ENCODE measurements at regions not wholly inside any gene's neighbourhood (a gene's known extent, or its start where the extent isn't known, plus 50 kb on each side); places are given as distances from the start of the nearest gene placed in this dataset.

GRCh38 chr9:99549441-99549840, 272.2 kb upstream of the NR4A3 start:
- DNase-seq = no peak
- Histone ChIP-seq H3K27ac (no peak overlapping the region), H3K4me3 (no peak overlapping the region), H3K27me3 (no peaks in the 10 kb centered on the region), H3K9me3 (no peaks in the 10 kb centered on the region), H3K36me3 (no peaks in the 10 kb centered on the region), H3K4me1 (ENCODE audit: insufficient read depth) (no peaks in the 10 kb centered on the region)
- TF ChIP-seq EP300 (IDR thresholded peaks at IDR 0.05) (no peak), POLR2A (IDR thresholded peaks at IDR 0.05) (no peak)
- TF ChIP-seq, protein P1, sequence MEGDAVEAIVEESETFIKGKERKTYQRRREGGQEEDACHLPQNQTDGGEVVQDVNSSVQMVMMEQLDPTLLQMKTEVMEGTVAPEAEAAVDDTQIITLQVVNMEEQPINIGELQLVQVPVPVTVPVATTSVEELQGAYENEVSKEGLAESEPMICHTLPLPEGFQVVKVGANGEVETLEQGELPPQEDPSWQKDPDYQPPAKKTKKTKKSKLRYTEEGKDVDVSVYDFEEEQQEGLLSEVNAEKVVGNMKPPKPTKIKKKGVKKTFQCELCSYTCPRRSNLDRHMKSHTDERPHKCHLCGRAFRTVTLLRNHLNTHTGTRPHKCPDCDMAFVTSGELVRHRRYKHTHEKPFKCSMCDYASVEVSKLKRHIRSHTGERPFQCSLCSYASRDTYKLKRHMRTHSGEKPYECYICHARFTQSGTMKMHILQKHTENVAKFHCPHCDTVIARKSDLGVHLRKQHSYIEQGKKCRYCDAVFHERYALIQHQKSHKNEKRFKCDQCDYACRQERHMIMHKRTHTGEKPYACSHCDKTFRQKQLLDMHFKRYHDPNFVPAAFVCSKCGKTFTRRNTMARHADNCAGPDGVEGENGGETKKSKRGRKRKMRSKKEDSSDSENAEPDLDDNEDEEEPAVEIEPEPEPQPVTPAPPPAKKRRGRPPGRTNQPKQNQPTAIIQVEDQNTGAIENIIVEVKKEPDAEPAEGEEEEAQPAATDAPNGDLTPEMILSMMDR (IDR thresholded peaks at IDR 0.05) = no peak
- intact Hi-C loops (cut with DNase I) = no loop called here

DNA sequence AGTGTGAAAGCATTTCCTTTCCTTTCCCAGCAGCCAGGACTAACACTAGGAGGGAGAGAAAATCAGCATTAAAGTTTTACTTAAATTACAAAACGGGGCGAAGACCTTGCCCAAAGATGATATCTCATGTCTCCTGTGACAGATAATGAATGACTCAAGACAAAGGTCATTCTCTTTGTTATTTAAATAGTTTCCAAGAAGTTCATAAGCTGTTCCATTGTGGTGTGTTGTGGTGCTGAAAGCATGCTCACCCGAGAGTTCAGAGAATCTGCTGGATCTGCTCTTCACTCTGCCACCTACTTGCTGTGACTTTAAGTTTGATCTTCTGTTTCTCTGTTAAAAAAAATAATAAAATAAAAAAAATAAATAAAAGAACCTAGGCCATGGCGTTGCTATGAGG, 265.9 kb upstream of the NR4A3 start:
- H3K27me3 ChIP-seq = no peaks in the 10 kb centered on the region

DNA sequence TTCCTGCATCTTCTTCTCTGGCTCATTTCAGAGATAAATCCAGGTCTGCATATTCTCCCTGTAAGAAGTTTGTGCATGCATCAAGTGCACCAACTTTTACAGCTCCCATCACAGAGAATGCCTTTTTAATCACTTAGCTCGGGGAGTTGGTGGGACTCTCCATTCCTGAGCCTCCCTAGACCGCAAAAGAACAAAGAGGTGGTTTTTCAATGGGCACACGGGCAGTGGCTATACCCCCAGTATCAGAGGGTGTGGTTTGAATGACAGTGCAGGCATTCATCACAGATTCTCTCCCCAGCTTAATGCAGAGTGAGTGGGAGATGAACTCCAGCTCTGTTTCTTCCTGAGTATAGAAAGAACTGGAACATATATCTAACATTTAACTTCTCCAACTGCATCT, 264.7 kb upstream of the NR4A3 start:
- TF ChIP-seq EP300 (IDR thresholded peaks at IDR 0.05) (no peak), POLR2A (IDR thresholded peaks at IDR 0.05) (no peak)
- TF ChIP-seq, protein P1 (IDR thresholded peaks at IDR 0.05) = no peak
- DNase-seq = no peak
- no peak overlapping the region for H3K27ac ChIP-seq
- no peak overlapping the region for H3K4me3 ChIP-seq
- no peaks in the 10 kb centered on the region for H3K36me3 ChIP-seq
- 84 to 91% (median 85%) methylated on average over 3 of the region's 3 CpGs for WGBS, 3 donors
- H3K4me1 ChIP-seq (ENCODE audit: insufficient read depth) = no peaks in the 10 kb centered on the region
- no peaks in the 10 kb centered on the region for H3K9me3 ChIP-seq
- H3K27me3 ChIP-seq = no peaks in the 10 kb centered on the region
- intact Hi-C loops (cut with DNase I) = no loop called here

More for the DNA sequence above, 265.9 kb upstream of the NR4A3 start:
- Histone ChIP-seq H3K9me3 (no peaks in the 10 kb centered on the region), H3K4me3 (no peak overlapping the region), H3K4me1 (ENCODE audit: insufficient read depth) (no peaks in the 10 kb centered on the region), H3K36me3 (no peaks in the 10 kb centered on the region), H3K27ac (no peak overlapping the region)
- 50 to 61% (median 52%) methylated on average over 4 of the region's 4 CpGs for WGBS, 3 donors
- intact Hi-C loops (cut with DNase I) = no loop called here
- TF ChIP-seq EP300 (IDR thresholded peaks at IDR 0.05) = no peak
- TF ChIP-seq POLR2A (IDR thresholded peaks at IDR 0.05) = no peak
- TF ChIP-seq, protein P1 (IDR thresholded peaks at IDR 0.05) = no peak
- no peak for DNase-seq

- H3K4me3 ChIP-seq = no peak overlapping the region
- DNase-seq = no peak
- no peak overlapping the region for H3K27ac ChIP-seq
- intact Hi-C loops (cut with DNase I) = no loop called here
- H3K36me3 ChIP-seq = no peaks in the 10 kb centered on the region
- no peaks in the 10 kb centered on the region for H3K4me1 ChIP-seq (ENCODE audit: insufficient read depth)
- H3K27me3 ChIP-seq = no peaks in the 10 kb centered on the region
- 47 to 61% (median 53%) methylated on average over 2 of the region's 2 CpGs for WGBS, 3 donors
- no peak for TF ChIP-seq POLR2A (IDR thresholded peaks at IDR 0.05)
- no peaks in the 10 kb centered on the region for H3K9me3 ChIP-seq
These were observed 263.9 kb upstream of the NR4A3 start for GRCh38 chr9:99557816-99558215.

GRCh38 chr9:99559776-99560175, 261.9 kb upstream of the NR4A3 start:
- Histone ChIP-seq H3K9me3 (no peaks in the 10 kb centered on the region), H3K4me3 (no peak overlapping the region), H3K27me3 (no peaks in the 10 kb centered on the region), H3K4me1 (ENCODE audit: insufficient read depth) (no peaks in the 10 kb centered on the region), H3K36me3 (no peaks in the 10 kb centered on the region), H3K27ac (no peak overlapping the region)
- 65 to 82% (median 74%) methylated on average over 1 of the region's 1 CpG for WGBS, 3 donors
- intact Hi-C loops (cut with DNase I) = no loop called here
- no peak for DNase-seq
- no peak for TF ChIP-seq EP300 (IDR thresholded peaks at IDR 0.05)
- TF ChIP-seq, protein P1 (IDR thresholded peaks at IDR 0.05) = no peak
- no peak for TF ChIP-seq POLR2A (IDR thresholded peaks at IDR 0.05)
